HG02798 (cell line): ENCODE measurements at regions not wholly inside any gene's neighbourhood (a gene's known extent, or its start where the extent isn't known, plus 50 kb on each side); places are given as distances from the start of the nearest gene placed in this dataset.
"Not testable (repeated sequence)": the region's sequence is repeated elsewhere in the genome, so short reads cannot be mapped to it uniquely, and the experiment has no call there.

Experiments used
- ATAC-seq: cut with Tn5 transposase; IDR thresholded peaks from one replicate; pipeline ENCODE4 v1.9.1; 2021; ENCODE audit warnings: mild to moderate bottlenecking; ENCODE audit not compliant: unreplicated experiment, poor library complexity

- ATAC-seq, result no peak
Observed at GRCh38 chr17:52505601-52506000, 347.1 kb upstream of the CA10 start.

GRCh38 chr17:52504081-52504480 is 345.6 kb upstream of the CA10 start:
- no peak for ATAC-seq

- no peak for ATAC-seq
Observed at GRCh38 chr17:52495646-52496045, 337.1 kb upstream of the CA10 start.

GRCh38 chr17:52482271-52482670 is 323.8 kb upstream of the CA10 start:
- no peak for ATAC-seq

- no peak for ATAC-seq
Observed at GRCh38 chr17:52477824-52478699, 319.5 kb upstream of the CA10 start.

GRCh38 chr17:52476638-52477313 is 318.3 kb upstream of the CA10 start:
- no peak for ATAC-seq

- ATAC-seq, result no peak
Observed at GRCh38 chr17:52470553-52470952, 312.0 kb upstream of the CA10 start.

GRCh38 chr17:52465407-52465806 is 306.9 kb upstream of the CA10 start:
- ATAC-seq, result no peak

- no peak for ATAC-seq
Observed at GRCh38 chr17:52451294-52451861, 292.9 kb upstream of the CA10 start.

- no peak for ATAC-seq
Observed at GRCh38 chr17:52442350-52442749, 283.8 kb upstream of the CA10 start.

GRCh38 chr17:52420555-52421078 is 262.1 kb upstream of the CA10 start:
- ATAC-seq, result no peak

GRCh38 chr17:52419229-52419641 is 260.7 kb upstream of the CA10 start:
- ATAC-seq, result no peak

GRCh38 chr17:52410781-52411180 is 252.3 kb upstream of the CA10 start:
- no peak for ATAC-seq

GRCh38 chr17:52409222-52409621 is 250.7 kb upstream of the CA10 start:
- ATAC-seq, result not testable (repeated sequence)

GRCh38 chr17:52395308-52395707 is 236.8 kb upstream of the CA10 start:
- ATAC-seq, result no peak

- no peak for ATAC-seq
Observed at GRCh38 chr17:52390422-52390821, 231.9 kb upstream of the CA10 start.

- ATAC-seq, result no peak
Observed at GRCh38 chr17:52389632-52390031, 231.1 kb upstream of the CA10 start.

GRCh38 chr17:52388941-52389340 is 230.4 kb upstream of the CA10 start:
- no peak for ATAC-seq

GRCh38 chr17:52384695-52385094 is 226.2 kb upstream of the CA10 start:
- ATAC-seq, result no peak

- peak; percentile 66 for ATAC-seq
Observed at GRCh38 chr17:52383493-52384100, 225.1 kb upstream of the CA10 start.

GRCh38 chr17:52378860-52379259 is 220.3 kb upstream of the CA10 start:
- no peak for ATAC-seq
